NCI-H748 treated with DMSO at 0.1 percent for 48 hours (cell line): ENCODE measurements at regions not wholly inside any gene's neighbourhood (a gene's known extent, or its start where the extent isn't known, plus 50 kb on each side); places are given as distances from the start of the nearest gene placed in this dataset.
"Not testable (repeated sequence)": the region's sequence is repeated elsewhere in the genome, so short reads cannot be mapped to it uniquely, and the experiment has no call there.

Experiments used
- DNase-seq: peaks from one replicate; lab custom pipeline; 2025; lab: John Stamatoyannopoulos, UW

- DNase-seq = no peak
Observed at GRCh38 chr16:85220964-85221731, 108.9 kb upstream of the CIBAR2 start.

GRCh38 chr16:85221771-85222154, 109.5 kb upstream of the CIBAR2 start:
- DNase-seq = no peak

GRCh38 chr16:85222155-85222863, 110.0 kb upstream of the CIBAR2 start:
- no peak for DNase-seq

- no peak for DNase-seq
Observed at GRCh38 chr16:85225257-85225656, 113.0 kb upstream of the CIBAR2 start.

GRCh38 chr16:85225721-85226120, 113.4 kb upstream of the CIBAR2 start:
- DNase-seq = no peak

- DNase-seq = no peak
Observed at GRCh38 chr16:85227084-85227945, 115.0 kb upstream of the CIBAR2 start.

- DNase-seq = no peak
Observed at GRCh38 chr16:85227946-85228862, 115.9 kb upstream of the CIBAR2 start.

GRCh38 chr16:85228970-85229430, 116.7 kb upstream of the CIBAR2 start:
- no peak for DNase-seq

GRCh38 chr16:85229869-85230462, 117.7 kb upstream of the CIBAR2 start:
- no peak for DNase-seq

- DNase-seq = not testable (repeated sequence)
Observed at GRCh38 chr16:85230764-85231383, 118.6 kb upstream of the CIBAR2 start.

- DNase-seq = no peak
Observed at GRCh38 chr16:85231959-85232358, 119.7 kb upstream of the CIBAR2 start.

- DNase-seq = no peak
Observed at GRCh38 chr16:85232369-85233142, 120.3 kb upstream of the CIBAR2 start.

- DNase-seq = no peak
Observed at GRCh38 chr16:85233516-85233915, 121.2 kb upstream of the CIBAR2 start.

- peak; percentile 11 for DNase-seq
Observed at GRCh38 chr16:85234310-85235204, 122.3 kb upstream of the CIBAR2 start.

GRCh38 chr16:85235991-85236817, 123.9 kb upstream of the CIBAR2 start:
- no peak for DNase-seq

GRCh38 chr16:85236818-85237150, 124.5 kb upstream of the CIBAR2 start:
- no peak for DNase-seq

- DNase-seq = no peak
Observed at GRCh38 chr16:85237817-85238216, 125.5 kb upstream of the CIBAR2 start.

- no peak for DNase-seq
Observed at GRCh38 chr16:85238233-85238647, 126.0 kb upstream of the CIBAR2 start.
